GM18508 (cell line): ENCODE measurements at regions not wholly inside any gene's neighbourhood (a gene's known extent, or its start where the extent isn't known, plus 50 kb on each side); places are given as distances from the start of the nearest gene placed in this dataset.
"Not testable (repeated sequence)": the region's sequence is repeated elsewhere in the genome, so short reads cannot be mapped to it uniquely, and the experiment has no call there.

ENCODE experiments used
- ATAC-seq: cut with Tn5 transposase; IDR thresholded peaks from one replicate; pipeline ENCODE4 v1.9.1; 2021; ENCODE audit warnings: moderate number of reproducible peaks; ENCODE audit not compliant: insufficient read depth, unreplicated experiment

GRCh38 chr7:121623130-121623872, 227.2 kb upstream of the FAM3C start:
- no peak for ATAC-seq

DNA sequence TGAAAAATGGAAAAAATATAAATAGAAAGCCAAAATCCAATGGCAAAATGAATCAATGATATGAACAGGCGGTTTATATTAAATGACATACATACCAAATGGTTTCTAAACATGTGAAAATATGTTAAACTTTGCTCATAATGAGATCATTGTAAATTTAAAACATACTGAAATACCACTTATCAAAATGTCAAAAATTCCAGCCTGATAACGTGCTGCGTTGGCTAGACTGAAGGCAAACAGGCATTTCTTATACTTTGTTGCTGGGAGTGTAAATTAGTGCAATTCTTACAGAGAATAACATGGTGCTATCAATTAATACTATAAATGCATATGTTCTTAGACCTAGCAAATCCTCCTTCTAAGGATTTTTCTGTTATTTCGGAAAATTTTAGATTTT, 225.8 kb upstream of the FAM3C start:
- no peak for ATAC-seq

GRCh38 chr7:121620953-121621606, 225.0 kb upstream of the FAM3C start:
- ATAC-seq, result no peak

- ATAC-seq, result no peak
These were observed 224.1 kb upstream of the FAM3C start for GRCh38 chr7:121620206-121620605.

DNA sequence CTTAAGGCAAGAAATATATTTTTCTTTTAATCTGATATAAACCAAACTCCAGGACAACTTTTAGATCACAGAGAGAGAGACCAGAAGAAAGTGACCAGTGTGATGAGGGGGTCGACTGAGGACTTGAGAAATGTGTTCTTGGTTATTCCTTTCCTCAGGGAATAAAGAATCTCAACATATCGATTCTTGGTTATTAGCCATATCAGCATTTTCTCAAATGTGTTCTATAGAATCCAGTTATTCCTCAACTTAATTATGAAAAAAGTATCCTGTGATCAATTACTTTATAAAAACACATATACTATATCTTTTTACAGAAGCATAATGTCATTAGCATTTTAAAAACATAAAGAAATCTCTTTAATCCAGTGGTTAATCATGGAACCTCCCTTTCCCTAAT, 222.1 kb upstream of the FAM3C start:
- no peak for ATAC-seq

- no peak for ATAC-seq
These were observed 214.1 kb upstream of the FAM3C start for GRCh38 chr7:121610243-121610642.

DNA sequence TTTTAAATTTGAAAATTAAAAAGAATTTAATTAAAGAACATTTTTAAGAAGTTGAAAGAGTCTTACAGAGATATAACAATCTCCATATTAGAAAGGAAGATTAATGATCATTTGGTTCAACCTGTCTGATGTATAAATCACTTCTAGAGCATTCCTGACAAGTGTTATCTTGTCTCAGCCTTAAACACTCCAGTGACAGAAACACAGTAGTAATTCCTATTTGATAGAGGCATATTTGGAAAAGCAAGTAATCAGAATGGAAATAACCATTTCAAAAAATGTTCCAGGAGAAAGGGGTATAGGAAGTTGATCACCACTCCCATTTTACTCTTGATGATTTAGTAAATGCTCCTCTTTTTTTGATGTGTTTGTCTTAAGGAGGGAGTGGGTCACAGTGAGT, 213.1 kb upstream of the FAM3C start:
- no peak for ATAC-seq

DNA sequence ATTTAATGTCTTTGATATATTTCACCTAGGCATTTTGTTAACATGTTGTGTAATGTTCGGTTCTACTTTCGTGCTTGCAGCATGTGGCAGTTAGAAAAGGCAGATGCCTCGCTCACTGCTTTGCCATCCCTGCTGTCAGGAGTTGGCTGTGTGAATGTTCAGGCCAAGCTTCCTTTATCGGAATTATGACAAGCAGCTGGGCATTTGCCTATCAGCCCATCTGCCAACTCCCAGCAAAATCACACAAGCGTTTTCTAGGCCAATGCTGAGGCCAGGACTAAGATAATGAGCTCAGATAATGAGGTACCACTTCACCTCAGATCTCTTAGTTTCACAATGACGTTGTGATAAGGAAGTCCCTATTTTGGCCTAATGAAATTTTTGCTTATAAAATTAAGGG, 212.7 kb upstream of the FAM3C start:
- no peak for ATAC-seq

DNA sequence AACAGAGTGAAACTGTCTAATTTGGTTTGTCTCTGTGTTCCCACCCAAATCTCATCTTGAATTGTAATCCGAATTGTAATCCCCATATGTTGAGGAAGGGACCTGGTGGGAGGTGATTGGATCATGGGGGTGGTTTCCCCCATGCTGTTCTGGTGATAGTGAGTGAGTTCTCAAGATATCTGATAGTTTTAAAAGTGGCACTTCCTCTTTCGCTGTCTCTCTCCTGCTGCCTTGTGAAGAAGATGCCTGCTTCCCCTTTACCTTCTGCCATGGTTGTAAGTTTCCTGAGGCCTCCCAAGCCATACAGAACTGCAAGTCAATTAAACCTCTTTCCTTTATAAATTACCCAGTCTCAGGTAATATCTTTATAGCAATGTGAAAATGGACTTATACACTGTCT, 212.1 kb upstream of the FAM3C start:
- ATAC-seq, result not testable (repeated sequence)

DNA sequence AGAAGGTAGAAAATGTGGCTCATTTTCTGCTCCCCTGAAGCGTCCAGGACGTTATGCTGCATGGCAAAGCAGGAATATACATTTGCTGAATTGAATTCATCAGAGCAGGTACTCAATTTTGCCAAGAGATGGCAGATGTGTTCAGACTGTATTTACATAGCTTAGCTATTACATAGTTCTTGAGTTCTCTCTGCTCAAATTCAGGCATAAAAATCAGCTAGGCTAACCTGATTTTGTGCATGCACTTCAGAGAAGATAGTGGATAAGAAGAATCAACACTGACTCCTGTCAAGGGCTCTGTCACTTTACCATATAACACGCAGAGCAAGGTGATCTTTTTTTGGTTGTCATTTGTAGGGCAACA, 209.2 kb upstream of the FAM3C start:
- no peak for ATAC-seq

GRCh38 chr7:121604627-121605316, 208.7 kb upstream of the FAM3C start:
- no peak for ATAC-seq

DNA sequence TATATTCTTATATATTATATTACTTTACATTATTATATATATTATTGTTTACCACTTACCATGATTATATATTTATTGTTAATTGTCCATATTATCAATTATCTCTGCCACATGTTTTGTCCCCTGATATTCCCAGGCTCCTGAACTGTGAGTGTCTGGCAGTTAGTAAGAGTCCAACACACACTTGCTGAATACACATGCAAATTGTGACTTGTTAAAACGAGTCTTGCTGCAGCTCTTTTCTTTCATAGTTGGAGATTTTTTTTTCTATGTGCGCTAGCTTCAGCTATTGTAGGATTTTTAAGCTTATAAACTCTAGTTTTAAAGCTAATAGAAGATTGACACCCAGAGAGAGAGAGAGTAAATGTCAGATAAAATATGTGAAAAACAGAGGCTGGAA, 207.8 kb upstream of the FAM3C start:
- no peak for ATAC-seq

DNA sequence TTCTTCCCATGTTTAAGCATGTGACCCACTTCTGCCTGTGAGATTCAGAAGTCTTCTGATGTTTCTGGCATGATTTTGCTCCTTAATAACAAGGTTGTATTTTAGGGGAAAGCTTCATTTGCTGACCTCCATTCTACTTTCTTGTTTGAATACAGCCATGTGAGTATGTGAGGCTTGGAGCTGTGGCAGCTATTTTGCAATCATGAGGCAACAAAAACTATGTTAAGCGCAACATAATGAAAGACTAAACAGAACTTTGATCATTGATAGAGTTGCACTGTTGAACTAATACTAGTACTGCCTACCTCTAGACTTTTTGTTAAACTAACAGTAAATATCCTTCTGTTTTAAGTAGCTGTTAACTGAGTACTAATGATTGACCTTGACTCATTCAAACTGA, 203.8 kb upstream of the FAM3C start:
- ATAC-seq, result no peak

DNA sequence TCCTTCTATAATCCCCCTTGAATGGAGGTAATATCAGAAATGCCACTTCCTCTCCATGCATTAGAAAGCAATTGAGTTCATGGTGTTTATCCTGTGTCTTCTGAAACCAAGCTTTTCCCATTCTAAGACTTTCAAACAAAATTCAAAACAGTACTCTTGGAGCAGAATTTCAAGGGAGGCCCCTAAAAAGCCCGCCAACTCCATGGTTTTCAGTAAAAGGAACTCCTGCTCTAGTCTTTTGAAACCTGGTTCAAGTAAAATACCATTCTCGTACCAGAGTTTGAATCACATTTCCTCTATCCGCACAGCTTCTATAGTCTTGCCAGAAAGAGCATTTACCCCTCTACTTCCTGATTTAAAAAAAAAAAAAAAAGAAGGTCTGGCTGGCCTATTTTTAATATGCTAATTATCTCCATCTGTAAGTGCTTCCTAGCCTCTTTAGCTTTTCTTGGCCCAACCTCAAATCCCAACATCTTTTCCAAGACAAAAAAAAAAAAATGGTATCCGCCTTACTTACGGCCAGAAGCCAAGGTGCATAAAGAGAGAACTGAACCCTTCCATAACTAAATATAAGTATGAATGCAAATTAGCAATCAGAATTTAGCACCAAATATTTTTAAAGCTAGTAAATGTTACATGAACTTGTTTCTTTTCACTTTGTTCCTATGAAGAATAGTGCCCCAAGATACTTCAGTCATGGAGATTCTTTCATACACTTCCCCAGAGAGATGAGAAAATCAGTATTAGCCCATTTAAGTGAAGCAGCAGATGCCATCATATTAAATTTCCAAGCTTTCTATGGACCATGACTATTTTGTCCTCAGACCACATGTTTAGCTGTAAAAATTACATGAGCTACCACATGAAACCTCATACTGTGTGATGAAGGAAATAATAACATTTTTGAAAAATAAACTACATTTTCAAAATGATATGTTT, 199.9 kb upstream of the FAM3C start:
- no peak for ATAC-seq

- no peak for ATAC-seq
These were observed 195.8 kb upstream of the FAM3C start for GRCh38 chr7:121591926-121592325.

DNA sequence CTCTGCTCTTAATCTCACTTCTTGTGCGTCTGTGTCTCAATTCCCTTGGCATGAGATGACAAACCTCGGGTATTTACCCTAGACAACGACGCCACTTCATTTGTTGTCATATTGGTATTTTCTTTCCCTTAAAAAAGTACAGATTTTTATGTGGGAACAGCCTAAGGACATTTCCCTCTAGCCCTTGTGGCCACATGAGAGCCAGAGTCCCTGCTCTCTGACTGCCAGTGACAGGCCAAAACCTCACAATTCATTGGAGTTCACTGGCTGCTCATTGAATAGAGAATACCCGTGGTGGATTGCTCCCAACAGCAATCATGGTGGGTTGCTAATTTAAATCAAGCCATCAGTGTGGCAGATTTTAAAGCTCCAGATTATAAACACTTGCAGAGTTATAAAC, 191.3 kb upstream of the FAM3C start:
- no peak for ATAC-seq

DNA sequence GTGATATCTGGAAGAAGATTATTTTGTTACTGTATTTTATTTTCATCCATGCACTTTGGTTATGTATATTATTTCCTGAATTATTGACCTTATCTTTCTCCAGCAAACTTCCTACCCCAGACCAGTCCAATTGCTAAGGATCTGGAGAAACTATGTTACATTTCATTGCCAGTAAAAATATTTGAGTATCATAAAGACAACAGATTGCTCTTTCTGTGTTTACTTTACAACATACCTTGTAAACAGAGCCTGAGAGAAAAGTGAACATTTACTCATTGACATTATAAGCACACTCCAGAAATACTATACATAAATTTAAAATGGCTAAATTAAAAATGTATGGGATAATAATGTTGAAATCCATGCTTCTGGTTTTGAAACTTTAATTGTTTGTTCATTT, 186.2 kb upstream of the FAM3C start:
- no peak for ATAC-seq

GRCh38 chr7:121579639-121580038, 183.5 kb upstream of the FAM3C start:
- no peak for ATAC-seq

DNA sequence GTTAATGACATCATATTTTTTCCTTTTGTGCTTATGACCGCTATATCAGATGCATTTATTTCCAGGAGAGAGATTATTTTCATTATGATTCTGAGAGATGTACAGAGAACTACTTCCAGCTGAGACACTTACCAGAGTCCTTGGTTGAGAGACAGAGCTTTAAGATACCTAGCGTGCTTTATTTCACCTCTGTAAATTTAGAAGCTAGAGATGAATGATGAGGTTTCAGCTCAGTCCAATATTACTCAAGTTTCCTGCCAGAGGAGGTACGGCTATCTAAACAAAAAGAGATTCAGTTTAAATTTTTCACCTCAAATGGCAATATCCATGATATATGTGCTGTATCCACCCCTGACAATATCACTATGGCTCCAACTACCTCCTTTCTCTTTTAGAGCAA, 182.6 kb upstream of the FAM3C start:
- no peak for ATAC-seq

DNA sequence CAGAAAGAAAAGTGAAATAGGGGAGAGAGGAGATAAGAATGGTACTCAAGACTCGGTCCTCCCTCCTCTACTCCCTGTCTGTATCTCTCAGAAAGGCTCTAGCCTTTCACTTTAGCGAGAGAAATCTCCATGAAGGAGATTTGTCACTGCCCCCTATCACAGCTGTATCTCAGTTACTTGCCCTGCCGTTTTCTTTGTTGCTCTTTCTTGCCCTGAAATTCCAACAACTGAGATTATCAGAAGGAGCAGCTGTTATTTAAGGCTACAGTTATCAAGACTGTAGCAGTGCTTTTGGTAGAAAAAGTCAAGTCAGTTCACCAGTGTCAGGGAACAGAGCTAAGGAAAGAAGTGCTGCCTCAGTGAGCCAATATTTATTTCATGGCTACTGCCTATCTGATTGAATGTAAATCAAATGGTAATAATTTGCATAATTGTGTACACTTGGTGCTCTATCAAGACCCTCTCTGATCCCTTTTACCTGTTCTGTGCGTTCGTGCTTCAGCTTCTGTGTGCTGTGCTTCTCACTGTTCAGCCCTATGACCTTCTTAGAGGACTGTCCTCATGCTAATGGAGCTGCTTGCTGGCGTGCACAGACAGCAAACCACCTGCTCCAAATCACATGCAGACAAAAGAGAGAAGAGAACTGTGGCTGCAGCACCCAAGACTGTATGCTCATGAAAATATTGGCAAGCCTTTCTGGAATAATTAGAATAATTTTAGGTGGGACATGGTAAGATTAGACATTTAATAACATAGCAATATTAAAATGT, 180.2 kb upstream of the FAM3C start:
- ATAC-seq, result no peak
